Peyer's patch (tissue), 4 donors: ENCODE measurements at regions not wholly inside any gene's neighbourhood (a gene's known extent, or its start where the extent isn't known, plus 50 kb on each side); places are given as distances from the start of the nearest gene placed in this dataset.

Experiments used
- POLR2A ChIP-seq, 2 donors: fragments of 450-650 bp; IDR thresholded peaks; one replicate each; pipeline ENCODE4 v1.5.1; 2017; ENCODE audit warnings: antibody characterized with exemption in 2 of 2, mild to moderate bottlenecking in 2 of 2, moderate library complexity in 2 of 2
- TF ChIP-seq, protein P1 (sequence below), 6 experiments: fragments of 450-650 bp in 4 of 6; fragments of 200-600 bp in 2 of 6; sonication (generic) in 1 of 6; IDR thresholded peaks; one replicate each; pipeline ENCODE4 v1.5.1; 2017 to 2019; ENCODE audit warnings: antibody characterized with exemption in 6 of 6, mild to moderate bottlenecking in 3 of 6, moderate library complexity in 1 of 6

DNA sequence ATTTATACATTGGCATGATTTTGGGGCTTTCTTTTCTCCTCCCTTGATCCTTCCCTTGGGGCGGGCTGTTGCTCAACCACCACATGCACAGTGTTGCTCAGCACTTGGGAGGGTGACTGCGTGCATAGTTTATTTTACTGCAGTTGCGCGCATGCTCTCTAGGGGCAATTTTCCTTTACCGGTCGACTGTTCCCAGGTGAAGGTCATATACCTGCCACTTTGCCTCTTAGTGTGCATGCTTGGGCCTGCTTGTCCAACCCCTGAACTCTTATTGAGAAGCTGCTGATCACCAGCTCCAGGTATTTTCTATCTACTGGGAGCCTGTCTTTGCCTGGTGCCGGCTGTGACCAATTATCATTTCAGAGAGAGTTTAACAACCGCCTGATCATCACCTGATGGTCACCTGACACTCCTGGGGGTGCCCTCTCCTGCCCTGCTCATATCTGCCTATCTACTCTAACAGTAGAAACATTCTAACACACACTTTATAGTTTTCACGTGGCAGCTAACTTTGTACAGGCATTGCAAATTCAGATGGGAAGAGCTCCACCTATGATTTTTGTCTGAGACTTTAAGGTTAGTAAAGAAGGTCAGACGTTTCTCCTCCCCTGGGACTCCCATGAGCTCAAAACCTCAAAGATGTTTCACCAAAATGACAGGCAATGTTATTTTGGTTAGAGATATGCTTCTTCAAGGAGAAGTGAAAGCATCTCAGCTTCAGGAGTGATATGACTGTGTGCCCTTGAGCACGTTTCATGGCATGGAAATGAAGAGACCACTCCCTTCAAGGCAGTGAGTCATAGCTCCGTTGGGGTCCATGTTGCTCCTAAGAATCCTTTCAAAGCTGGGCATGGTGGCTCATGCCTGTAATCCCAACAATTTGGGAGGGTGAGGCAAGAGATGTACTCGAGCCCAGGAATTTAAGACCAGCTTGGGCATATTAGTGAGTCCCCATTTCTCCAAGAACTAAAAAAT lies 227.5 kb upstream of the MYLIP start:
- TF ChIP-seq, protein P1, sequence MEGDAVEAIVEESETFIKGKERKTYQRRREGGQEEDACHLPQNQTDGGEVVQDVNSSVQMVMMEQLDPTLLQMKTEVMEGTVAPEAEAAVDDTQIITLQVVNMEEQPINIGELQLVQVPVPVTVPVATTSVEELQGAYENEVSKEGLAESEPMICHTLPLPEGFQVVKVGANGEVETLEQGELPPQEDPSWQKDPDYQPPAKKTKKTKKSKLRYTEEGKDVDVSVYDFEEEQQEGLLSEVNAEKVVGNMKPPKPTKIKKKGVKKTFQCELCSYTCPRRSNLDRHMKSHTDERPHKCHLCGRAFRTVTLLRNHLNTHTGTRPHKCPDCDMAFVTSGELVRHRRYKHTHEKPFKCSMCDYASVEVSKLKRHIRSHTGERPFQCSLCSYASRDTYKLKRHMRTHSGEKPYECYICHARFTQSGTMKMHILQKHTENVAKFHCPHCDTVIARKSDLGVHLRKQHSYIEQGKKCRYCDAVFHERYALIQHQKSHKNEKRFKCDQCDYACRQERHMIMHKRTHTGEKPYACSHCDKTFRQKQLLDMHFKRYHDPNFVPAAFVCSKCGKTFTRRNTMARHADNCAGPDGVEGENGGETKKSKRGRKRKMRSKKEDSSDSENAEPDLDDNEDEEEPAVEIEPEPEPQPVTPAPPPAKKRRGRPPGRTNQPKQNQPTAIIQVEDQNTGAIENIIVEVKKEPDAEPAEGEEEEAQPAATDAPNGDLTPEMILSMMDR (IDR thresholded peaks at IDR 0.05) = peak in 3 of 6 experiments; percentile 28 to 52 (median 43)
- no peak for TF ChIP-seq POLR2A (IDR thresholded peaks at IDR 0.05)
